Spleen (tissue), 7 donors: ENCODE measurements at regions not wholly inside any gene's neighbourhood (a gene's known extent, or its start where the extent isn't known, plus 50 kb on each side); places are given as distances from the start of the nearest gene placed in this dataset.

Source experiments
- CTCF ChIP-seq, 11 experiments: fragments of 200-600 bp in 7 of 11; fragments of 450-650 bp in 4 of 11; sonication (generic) in 4 of 11; IDR thresholded peaks in 8 of 11; conservative IDR thresholded peaks in 3 of 11; 1 replicate in 7 of 11; 2 replicates in 4 of 11; pipeline versions ENCODE4 v1.4.0 to v1.8.0; 2016 to 2021; ENCODE audit warnings: antibody characterized with exemption in 11 of 11, inconsistent platforms in 4 of 11, mild to moderate bottlenecking in 1 of 11
- POLR2A ChIP-seq, 3 donors: fragments of 450-650 bp; IDR thresholded peaks; one replicate each; pipeline ENCODE4 v1.5.1; 2017; ENCODE audit warnings: antibody characterized with exemption in 3 of 3, mild to moderate bottlenecking in 1 of 3
- POLR2AphosphoS5 ChIP-seq, 3 donors: sonication (generic); formaldehyde crosslinking; IDR thresholded peaks; one replicate each; pipeline ENCODE4 v1.5.1; 2017; ENCODE audit warnings: antibody characterized with exemption in 3 of 3
- donor health status: DM: no; HTN: no; CAD: no; lungs with moderate emphysema.
- donor health status: DM: no; HTN: no; CAD: no.
- donor health status: DM: no; HTN: no; CAD: no.

GRCh38 chr16:9258423-9259051, 167.1 kb downstream of the HAPSTR1 start:
- TF ChIP-seq POLR2AphosphoS5 (IDR thresholded peaks at IDR 0.05): no peak
- peak in 6 of 11 experiments; percentile 11 to 53 (median 32) for TF ChIP-seq CTCF (IDR thresholded peaks at IDR 0.05 in 8 of 11, conservative IDR thresholded peaks at IDR 0.05 in 3 of 11)
- no peak for TF ChIP-seq POLR2A (IDR thresholded peaks at IDR 0.05)
